ENCODE measurements at regions not wholly inside any gene's neighbourhood (a gene's known extent, or its start where the extent isn't known, plus 50 kb on each side); places are given as distances from the start of the nearest gene placed in this dataset.

- DNase-seq (ENCODE audit: low read depth in 2 of 2) = no peak
These were observed 375.9 kb downstream of the RNF144B start for GRCh38 chr6:18763086-18763485.

- no peak for DNase-seq (ENCODE audit: low read depth in 2 of 2)
These were observed 397.6 kb downstream of the RNF144B start for GRCh38 chr6:18784794-18785193.

DNA sequence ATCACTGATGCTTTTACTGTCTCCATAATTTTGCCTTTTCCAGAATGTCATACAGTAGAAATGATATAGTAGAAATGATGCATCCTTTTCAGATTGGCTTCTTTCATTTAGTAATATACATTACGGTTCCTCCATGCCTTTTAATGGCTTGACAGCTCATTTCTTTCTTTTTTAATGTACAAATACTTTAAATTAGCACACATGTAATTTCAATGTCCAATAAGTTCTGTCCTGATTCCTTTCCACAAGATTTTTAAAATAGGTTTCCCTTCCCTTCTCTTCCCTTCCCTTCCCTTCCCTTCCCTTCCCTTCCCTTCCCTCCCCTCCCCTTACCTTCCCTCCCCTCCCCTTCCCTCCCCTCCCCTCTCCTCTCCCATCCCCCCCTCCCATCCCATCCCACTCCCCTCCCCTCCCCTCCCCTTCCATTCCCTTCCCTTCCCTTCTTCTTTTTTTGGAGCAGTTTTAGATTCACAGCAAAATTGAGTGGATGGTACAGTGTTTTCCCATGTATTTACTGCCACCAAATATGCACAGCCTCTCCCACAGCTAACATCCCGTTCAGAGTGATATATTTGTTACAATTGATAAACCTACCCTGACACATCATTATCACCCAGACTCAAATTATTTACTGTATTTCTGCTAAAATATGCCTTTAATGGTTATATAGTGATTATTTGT, 398.8 kb downstream of the RNF144B start:
- DNase-seq (ENCODE audit: low read depth in 2 of 2) = no peak

GRCh38 chr6:18792866-18793265, 405.7 kb downstream of the RNF144B start:
- DNase-seq (ENCODE audit: low read depth in 2 of 2) = no peak

GRCh38 chr6:18795726-18796125, 408.6 kb downstream of the RNF144B start:
- no peak for DNase-seq (ENCODE audit: low read depth in 2 of 2)

GRCh38 chr6:18820725-18821124, 433.6 kb downstream of the RNF144B start:
- no peak for DNase-seq (ENCODE audit: low read depth in 2 of 2)

GRCh38 chr6:18823782-18824386, 436.7 kb downstream of the RNF144B start:
- DNase-seq (ENCODE audit: low read depth in 2 of 2) = peak; percentile 21 to 36

DNA sequence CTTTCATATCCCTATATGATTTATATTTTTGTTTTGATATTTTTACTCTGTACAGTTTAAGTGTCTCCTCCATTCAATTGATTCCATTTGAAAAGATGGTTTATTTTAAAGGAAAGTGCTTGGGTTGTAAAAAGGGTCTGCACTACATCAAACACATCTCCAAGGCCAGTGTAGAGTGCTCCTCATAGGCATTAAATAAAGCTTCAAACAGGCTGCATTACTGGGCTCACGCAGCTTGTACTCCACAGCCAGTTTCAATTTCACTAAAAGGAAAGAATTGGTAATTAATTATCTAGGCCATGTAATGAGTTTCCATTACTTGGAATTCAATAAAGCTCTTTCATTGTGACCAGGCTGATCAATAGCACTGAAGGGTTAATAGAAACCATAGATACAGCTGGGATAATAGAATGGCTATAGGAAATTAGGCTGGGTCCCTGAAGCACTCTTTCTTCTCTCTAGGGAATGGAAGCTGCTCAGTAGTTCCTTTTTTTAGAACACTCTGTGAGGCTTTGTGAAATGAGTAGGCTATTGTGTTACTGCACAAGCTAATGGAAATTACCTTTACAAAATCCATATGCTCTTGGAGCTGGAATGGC, 442.2 kb downstream of the RNF144B start:
- DNase-seq (ENCODE audit: low read depth in 2 of 2) = no peak

DNA sequence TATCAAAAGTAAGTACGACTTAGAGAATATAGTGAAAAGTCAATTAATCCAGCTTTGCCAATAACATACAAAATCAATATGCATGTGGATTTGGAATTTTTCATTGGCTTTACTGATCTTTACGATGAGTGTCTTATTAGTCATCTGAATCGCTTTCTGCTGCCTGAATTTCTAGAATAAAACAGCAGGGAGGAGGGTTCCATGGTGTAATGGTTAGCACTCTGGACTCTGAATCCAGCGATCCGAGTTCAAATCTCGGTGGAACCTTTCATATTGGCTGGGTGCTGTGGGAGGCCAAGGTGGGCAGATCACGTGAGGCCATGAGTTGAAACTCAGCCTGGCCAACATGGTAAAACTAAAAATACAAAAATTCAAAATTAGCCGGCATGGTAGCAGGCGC, 448.8 kb downstream of the RNF144B start:
- no peak for DNase-seq (ENCODE audit: low read depth in 2 of 2)

GRCh38 chr6:18837013-18837412, 449.9 kb downstream of the RNF144B start:
- DNase-seq (ENCODE audit: low read depth in 2 of 2) = no peak

GRCh38 chr6:18842534-18842933, 455.4 kb downstream of the RNF144B start:
- no peak for DNase-seq (ENCODE audit: low read depth in 2 of 2)

GRCh38 chr6:18845896-18846295, 458.7 kb downstream of the RNF144B start:
- no peak for DNase-seq (ENCODE audit: low read depth in 2 of 2)

GRCh38 chr6:18846327-18846726, 459.2 kb downstream of the RNF144B start:
- DNase-seq (ENCODE audit: low read depth in 2 of 2) = no peak

DNA sequence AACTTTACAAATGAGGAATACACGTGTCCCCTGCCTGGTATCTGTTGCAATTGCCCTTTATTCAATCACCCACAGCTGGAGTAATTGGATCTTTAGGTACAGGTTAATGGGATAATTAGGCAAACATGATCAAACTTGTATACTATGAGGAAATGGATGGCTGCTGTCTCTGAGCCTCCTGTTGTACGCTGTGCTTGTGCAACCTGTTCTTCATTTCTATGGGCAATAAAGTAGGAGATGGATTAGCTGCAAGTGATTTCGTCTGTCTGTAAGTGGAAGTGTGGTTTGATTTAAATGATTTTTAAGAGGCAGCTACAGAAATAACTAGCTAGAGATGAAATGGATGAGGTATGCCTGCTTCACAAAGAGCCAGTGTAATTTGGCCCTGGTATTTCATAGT, 474.1 kb downstream of the RNF144B start:
- DNase-seq (ENCODE audit: low read depth in 2 of 2) = no peak

DNA sequence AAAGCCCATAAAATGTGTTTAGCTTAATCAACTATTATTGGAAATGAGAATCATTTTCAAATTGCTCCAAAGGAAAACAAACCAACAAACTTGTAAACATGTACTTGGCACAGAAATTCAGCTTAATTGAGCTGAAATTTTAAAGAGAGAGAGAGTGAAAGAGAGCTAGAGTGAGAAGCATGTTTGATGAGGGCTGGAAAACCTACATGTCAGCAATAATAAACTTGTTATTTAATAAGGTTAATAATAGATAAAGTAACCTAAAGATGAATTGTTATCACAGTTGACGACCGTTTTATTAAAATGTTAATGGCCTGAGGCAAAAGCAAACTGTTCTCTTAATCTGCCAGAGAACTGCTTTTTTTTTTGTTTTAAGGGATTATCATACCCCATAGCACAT, 496.1 kb downstream of the RNF144B start:
- no peak for DNase-seq (ENCODE audit: low read depth in 2 of 2)

GRCh38 chr6:18883851-18884250, 496.7 kb downstream of the RNF144B start:
- DNase-seq (ENCODE audit: low read depth in 2 of 2) = no peak

DNA sequence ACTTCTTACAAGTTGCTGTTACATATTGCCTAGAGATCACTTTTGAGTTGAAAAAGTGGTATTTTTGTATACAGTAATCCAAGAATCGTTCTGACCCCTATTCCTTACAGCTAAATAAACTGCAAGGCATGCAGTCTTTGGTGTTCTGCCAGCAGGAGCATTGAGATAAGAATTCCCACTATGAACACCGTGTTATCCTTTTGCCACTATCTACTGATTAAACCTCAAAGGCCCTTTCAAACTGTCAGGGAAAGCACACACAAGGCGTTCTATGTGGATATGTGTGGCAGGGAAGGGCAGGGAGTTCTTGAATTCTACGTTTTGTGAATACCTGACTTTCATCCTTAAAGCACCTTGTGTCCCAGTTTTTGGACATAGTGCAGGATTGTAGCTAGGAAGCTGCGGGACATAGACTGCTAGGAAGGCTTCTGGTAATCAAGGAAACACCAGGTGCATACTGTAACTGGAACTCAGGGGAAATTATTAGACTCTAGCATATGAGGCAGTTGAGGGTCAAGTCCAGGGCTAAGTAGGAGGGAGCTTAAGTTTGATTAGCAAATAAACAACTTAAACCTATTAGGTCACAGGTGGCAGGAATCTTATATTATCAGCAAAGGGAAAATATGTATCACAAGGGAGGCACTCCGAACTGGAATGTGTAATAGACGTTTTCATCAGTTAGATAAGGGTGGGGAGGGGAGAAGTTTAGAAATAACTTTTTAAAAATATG, 506.6 kb downstream of the RNF144B start:
- no peak for DNase-seq (ENCODE audit: low read depth in 2 of 2)

DNA sequence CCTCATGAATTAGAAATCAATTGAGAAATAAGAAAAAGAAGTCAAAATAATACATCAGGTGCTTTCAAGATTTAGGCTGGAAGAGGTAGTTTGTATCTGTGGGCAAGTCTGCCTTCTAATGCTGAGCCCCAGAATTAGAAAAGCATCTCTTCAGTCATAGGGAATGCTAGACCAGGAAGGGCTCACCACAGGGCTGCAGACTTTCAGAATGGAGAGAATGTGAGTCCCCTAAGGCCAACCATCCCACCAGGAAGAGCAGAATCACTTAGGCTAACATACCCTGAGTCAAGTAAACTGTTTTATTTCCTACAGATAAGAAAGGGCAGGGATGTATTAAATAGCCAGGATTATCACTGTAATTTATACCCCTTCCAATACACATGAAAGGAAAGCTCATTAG, 510.2 kb downstream of the RNF144B start:
- no peak for DNase-seq (ENCODE audit: low read depth in 2 of 2)

- DNase-seq (ENCODE audit: low read depth in 2 of 2) = no peak
These were observed 517.5 kb downstream of the RNF144B start for GRCh38 chr6:18904681-18905080.

- no peak for DNase-seq (ENCODE audit: low read depth in 2 of 2)
These were observed 533.6 kb downstream of the RNF144B start for GRCh38 chr6:18920701-18921100.

DNA sequence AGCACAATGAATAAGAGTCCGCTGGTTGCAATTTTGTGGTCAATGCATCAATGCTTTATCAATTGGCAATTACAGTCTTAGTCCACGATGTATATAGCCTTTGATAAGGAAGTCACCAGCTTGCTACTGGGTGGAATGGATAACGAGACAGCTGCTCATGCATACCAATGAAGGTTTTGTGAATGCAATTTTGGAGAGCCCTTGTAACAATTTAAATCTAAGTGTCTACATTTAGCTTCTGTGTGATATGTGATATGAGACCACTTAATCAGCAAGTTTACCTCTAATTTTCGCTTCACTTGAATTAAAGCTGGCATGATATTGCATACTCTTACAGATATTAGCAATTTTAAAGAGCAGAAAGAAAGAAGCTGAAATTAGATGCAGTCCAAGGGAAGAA, 543.9 kb downstream of the RNF144B start:
- no peak for DNase-seq (ENCODE audit: low read depth in 2 of 2)

GRCh38 chr6:18958146-18958545, 571.0 kb downstream of the RNF144B start:
- no peak for DNase-seq (ENCODE audit: low read depth in 2 of 2)

DNA sequence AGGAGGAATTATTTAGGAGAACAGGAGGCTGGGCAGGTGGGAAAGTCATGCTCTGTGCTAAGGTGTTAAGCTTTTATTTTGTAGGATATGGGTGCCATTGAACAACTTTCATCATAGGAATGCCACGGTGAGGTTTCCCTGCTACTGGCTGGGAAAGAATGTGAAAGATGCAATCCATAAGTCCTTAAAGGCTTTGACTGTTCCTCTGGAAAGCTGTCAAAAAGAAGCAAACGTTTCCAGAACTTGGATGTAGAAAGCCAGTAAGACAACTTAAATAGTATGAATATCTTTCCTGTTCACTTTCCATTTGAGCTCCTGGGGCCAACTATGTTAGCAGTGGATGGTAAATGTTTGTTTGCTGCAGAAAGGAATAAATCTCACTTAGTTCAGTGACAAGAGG, 574.4 kb downstream of the RNF144B start:
- DNase-seq (ENCODE audit: low read depth in 2 of 2) = no peak

All from stimulated activated CD8-positive, alpha-beta memory T cell treated with anti-CD3 and anti-CD28 coated beads, Interleukin-2, amount 100 ng/mL, for 48 hours (primary cell).